ENCODE measurements at regions not wholly inside any gene's neighbourhood (a gene's known extent, or its start where the extent isn't known, plus 50 kb on each side); places are given as distances from the start of the nearest gene placed in this dataset.

DNA sequence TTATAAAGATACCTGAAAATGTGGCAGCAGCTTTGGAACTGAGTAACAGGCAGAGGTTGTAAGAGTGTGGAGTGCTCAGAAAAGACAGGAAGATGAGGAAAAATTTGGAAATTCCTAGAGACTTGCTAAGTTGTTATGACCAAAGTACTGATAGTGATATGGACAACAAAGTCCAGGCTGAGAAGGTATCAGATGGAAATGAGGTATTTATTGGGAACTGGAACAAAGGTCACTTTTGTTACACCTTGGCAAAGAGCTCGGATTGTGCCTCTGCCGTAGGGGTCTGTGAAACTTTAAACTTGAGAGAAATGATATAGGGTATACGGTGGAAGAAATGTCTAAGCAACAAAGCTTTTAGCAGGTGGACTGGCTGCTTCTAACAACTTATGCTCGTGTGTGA lies 419.9 kb downstream of the PCDH17 start:
- 52% methylated on average over 4 of the region's 4 CpGs for WGBS (ENCODE audit: low lambda C conversion rate, missing lambda C conversion rate)
- no peaks in the 10 kb centered on the region for H3K27me3 ChIP-seq
- H2AFZ ChIP-seq, result no peak overlapping the region
- H3K36me3 ChIP-seq (replicated peaks; ENCODE audit: insufficient read depth, low read depth), result no peaks in the 10 kb centered on the region
- H3K9me3 ChIP-seq (ENCODE audit: low read depth), result no peaks in the 10 kb centered on the region
- H4K20me1 ChIP-seq (ENCODE audit: insufficient read depth, poor library complexity, severe bottlenecking), result no peaks in the 10 kb centered on the region
- peak; percentile 18 for DNase-seq (ENCODE audit: low spot score)
- no peaks in the 10 kb centered on the region for H3K9me2 ChIP-seq (replicated peaks; ENCODE audit: insufficient read depth)
- H3K4me1 ChIP-seq (ENCODE audit: insufficient read depth), result no peaks in the 10 kb centered on the region
- peak overlapping the region; percentile 77 for H3K27ac ChIP-seq
- peak overlapping the region; percentile 50 for H3K4me2 ChIP-seq
- H3K4me3 ChIP-seq, result no peak overlapping the region
- no peak for TF ChIP-seq EZH2phosphoT487 (IDR thresholded peaks at IDR 0.05; ENCODE audit: low read depth, severe bottlenecking, unreplicated experiment)
- TF ChIP-seq, protein P1, sequence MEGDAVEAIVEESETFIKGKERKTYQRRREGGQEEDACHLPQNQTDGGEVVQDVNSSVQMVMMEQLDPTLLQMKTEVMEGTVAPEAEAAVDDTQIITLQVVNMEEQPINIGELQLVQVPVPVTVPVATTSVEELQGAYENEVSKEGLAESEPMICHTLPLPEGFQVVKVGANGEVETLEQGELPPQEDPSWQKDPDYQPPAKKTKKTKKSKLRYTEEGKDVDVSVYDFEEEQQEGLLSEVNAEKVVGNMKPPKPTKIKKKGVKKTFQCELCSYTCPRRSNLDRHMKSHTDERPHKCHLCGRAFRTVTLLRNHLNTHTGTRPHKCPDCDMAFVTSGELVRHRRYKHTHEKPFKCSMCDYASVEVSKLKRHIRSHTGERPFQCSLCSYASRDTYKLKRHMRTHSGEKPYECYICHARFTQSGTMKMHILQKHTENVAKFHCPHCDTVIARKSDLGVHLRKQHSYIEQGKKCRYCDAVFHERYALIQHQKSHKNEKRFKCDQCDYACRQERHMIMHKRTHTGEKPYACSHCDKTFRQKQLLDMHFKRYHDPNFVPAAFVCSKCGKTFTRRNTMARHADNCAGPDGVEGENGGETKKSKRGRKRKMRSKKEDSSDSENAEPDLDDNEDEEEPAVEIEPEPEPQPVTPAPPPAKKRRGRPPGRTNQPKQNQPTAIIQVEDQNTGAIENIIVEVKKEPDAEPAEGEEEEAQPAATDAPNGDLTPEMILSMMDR (IDR thresholded peaks at IDR 0.05; ENCODE audit: poor library complexity), result no peak
- no peak for TF ChIP-seq EZH2 (IDR thresholded peaks at IDR 0.05; ENCODE audit: borderline replicate concordance)
- no peaks in the 10 kb centered on the region for H3K79me2 ChIP-seq

DNA sequence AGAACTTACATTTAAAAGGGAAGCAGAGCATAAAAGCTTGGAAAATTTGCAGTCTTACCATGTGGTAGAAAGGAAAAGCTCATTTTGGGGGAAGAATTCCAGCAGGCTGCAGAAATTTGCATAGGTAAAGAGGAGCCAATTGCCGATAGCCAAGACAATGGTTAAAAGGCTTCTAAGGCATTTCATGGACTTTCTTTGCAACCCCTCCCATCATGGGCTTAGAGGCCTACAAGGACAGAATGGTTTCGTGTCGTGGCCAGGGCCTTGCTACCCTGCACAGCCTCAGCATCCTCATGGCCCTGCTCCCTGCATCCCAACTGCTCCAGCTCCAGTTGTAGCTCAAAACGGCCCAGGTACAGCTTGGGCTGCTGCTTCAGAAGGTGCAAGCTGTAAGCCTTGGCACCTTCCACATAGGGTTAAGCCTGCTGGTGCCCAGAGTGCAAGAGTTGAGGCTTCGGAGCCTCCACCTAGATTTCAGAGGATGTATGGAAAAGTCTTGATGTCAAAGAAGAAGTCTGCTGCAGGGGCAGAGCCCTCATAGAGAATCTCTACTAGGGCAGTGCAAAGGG lies 420.3 kb downstream of the PCDH17 start:
- H3K27me3 ChIP-seq, result no peaks in the 10 kb centered on the region
- H3K4me3 ChIP-seq, result no peak overlapping the region
- TF ChIP-seq EZH2 (IDR thresholded peaks at IDR 0.05; ENCODE audit: borderline replicate concordance), result no peak
- TF ChIP-seq, protein P1 (IDR thresholded peaks at IDR 0.05; ENCODE audit: poor library complexity), result no peak
- no peak for TF ChIP-seq EZH2phosphoT487 (IDR thresholded peaks at IDR 0.05; ENCODE audit: low read depth, severe bottlenecking, unreplicated experiment)
- WGBS (ENCODE audit: low lambda C conversion rate, missing lambda C conversion rate), result 80% methylated on average over 5 of the region's 5 CpGs
- DNase-seq (ENCODE audit: low spot score), result no peak
- no peaks in the 10 kb centered on the region for H3K4me1 ChIP-seq (ENCODE audit: insufficient read depth)
- H3K79me2 ChIP-seq, result no peaks in the 10 kb centered on the region
- peak overlapping the region; percentile 65 for H3K27ac ChIP-seq
- no peak overlapping the region for H3K4me2 ChIP-seq
- no peaks in the 10 kb centered on the region for H3K36me3 ChIP-seq (replicated peaks; ENCODE audit: insufficient read depth, low read depth)
- H3K9me3 ChIP-seq (ENCODE audit: low read depth), result no peaks in the 10 kb centered on the region
- H3K9me2 ChIP-seq (replicated peaks; ENCODE audit: insufficient read depth), result no peaks in the 10 kb centered on the region
- no peak overlapping the region for H2AFZ ChIP-seq
- no peaks in the 10 kb centered on the region for H4K20me1 ChIP-seq (ENCODE audit: insufficient read depth, poor library complexity, severe bottlenecking)

DNA sequence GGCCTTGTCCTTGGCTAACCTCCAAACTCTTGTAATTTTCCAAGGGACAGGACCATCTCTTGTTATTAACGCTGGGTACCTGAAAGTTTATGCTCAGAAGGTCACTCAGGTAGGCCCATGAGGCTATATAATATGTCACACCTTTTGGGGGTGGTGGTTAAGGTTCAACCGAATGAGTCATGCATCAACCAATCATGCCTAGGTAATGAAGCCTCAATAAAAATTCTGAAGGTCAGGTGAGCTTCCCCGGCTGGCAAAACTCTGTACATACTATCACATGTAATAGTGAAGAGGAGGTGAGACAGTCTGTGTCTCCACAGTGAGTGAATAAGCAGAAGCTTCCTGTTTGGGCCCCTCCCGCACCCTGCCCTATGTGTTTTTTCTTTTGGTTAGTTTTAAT lies 424.9 kb downstream of the PCDH17 start:
- H3K4me2 ChIP-seq, result no peak overlapping the region
- H3K9me2 ChIP-seq (replicated peaks; ENCODE audit: insufficient read depth), result no peaks in the 10 kb centered on the region
- H3K4me3 ChIP-seq, result no peak overlapping the region
- H4K20me1 ChIP-seq (ENCODE audit: insufficient read depth, poor library complexity, severe bottlenecking), result no peaks in the 10 kb centered on the region
- H2AFZ ChIP-seq, result no peak overlapping the region
- no peaks in the 10 kb centered on the region for H3K9me3 ChIP-seq (ENCODE audit: low read depth)
- peak overlapping the region; percentile 74 for H3K27ac ChIP-seq
- H3K4me1 ChIP-seq (ENCODE audit: insufficient read depth), result no peaks in the 10 kb centered on the region
- TF ChIP-seq EZH2 (IDR thresholded peaks at IDR 0.05; ENCODE audit: borderline replicate concordance), result no peak
- TF ChIP-seq EZH2phosphoT487 (IDR thresholded peaks at IDR 0.05; ENCODE audit: low read depth, severe bottlenecking, unreplicated experiment), result no peak
- TF ChIP-seq, protein P1 (IDR thresholded peaks at IDR 0.05; ENCODE audit: poor library complexity), result no peak
- H3K27me3 ChIP-seq, result no peaks in the 10 kb centered on the region
- H3K36me3 ChIP-seq (replicated peaks; ENCODE audit: insufficient read depth, low read depth), result no peaks in the 10 kb centered on the region
- WGBS (ENCODE audit: low lambda C conversion rate, missing lambda C conversion rate), result 76% methylated on average over 4 of the region's 4 CpGs
- peak; percentile 61 for DNase-seq (ENCODE audit: low spot score)
- H3K79me2 ChIP-seq, result no peaks in the 10 kb centered on the region

Data from hepatocyte (in vitro differentiated cells).